GM23248 (cell line): ENCODE measurements at regions not wholly inside any gene's neighbourhood (a gene's known extent, or its start where the extent isn't known, plus 50 kb on each side); places are given as distances from the start of the nearest gene placed in this dataset.

Experiments
- EZH2 ChIP-seq: fragments of 200-600 bp; sonication (generic); IDR thresholded peaks from 2 replicates; pipeline ENCODE4 v1.6.1; 2018; ENCODE audit warnings: antibody characterized with exemption, mild to moderate bottlenecking; ENCODE audit not compliant: insufficient read depth, poor library complexity, severe bottlenecking
- EZH2phosphoT487 ChIP-seq: fragments of 200-600 bp; sonication (generic); IDR thresholded peaks from 2 replicates; pipeline ENCODE4 v1.6.1; 2018; ENCODE audit warnings: antibody characterized with exemption, moderate library complexity, mild to moderate bottlenecking, low read depth; ENCODE audit not compliant: insufficient read depth

- TF ChIP-seq EZH2phosphoT487 (no peak), EZH2 (no peak)
These were observed 579.7 kb downstream of the PTPRC start for GRCh38 chr1:199218533-199218932.
